ENCODE measurements at regions not wholly inside any gene's neighbourhood (a gene's known extent, or its start where the extent isn't known, plus 50 kb on each side); places are given as distances from the start of the nearest gene placed in this dataset.

DNA sequence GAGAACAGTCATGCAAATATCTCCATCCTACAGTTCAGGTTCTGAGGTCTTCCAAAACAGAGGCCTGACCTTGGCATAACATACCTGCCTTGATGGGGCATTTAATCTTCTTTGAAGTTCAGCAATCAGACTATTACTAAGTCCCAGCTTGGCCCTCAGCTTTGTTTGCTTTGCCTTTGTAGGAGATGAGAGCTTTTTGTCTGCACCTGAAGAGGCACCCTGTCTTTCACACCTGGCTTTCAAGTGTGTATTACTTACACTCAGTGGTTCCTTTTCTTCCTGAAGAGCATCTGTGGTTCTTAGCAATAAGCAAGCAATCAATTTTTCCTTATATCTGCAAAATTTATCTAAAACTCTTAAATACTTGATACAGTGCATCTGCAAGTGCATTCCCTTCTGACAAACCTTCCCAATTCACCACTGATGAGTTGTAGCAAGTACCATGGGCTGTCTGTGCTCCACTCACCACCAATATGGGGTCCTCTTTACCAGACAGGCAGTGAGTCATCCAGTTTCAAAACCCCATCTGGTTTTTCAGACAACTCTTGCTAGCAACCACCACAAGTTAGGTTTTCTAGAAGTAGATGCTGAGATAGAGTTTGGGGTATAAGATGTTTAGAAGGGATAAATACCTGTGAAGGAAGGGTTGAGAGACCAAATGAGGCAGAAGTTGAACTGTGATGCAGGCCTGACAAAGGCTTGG lies 100.2 kb downstream of the HINT1 start:
- no peak for TF ChIP-seq POLR2AphosphoS5 (IDR thresholded peaks at IDR 0.05; ENCODE audit: low read depth, low read length)
- TF ChIP-seq, protein P1, sequence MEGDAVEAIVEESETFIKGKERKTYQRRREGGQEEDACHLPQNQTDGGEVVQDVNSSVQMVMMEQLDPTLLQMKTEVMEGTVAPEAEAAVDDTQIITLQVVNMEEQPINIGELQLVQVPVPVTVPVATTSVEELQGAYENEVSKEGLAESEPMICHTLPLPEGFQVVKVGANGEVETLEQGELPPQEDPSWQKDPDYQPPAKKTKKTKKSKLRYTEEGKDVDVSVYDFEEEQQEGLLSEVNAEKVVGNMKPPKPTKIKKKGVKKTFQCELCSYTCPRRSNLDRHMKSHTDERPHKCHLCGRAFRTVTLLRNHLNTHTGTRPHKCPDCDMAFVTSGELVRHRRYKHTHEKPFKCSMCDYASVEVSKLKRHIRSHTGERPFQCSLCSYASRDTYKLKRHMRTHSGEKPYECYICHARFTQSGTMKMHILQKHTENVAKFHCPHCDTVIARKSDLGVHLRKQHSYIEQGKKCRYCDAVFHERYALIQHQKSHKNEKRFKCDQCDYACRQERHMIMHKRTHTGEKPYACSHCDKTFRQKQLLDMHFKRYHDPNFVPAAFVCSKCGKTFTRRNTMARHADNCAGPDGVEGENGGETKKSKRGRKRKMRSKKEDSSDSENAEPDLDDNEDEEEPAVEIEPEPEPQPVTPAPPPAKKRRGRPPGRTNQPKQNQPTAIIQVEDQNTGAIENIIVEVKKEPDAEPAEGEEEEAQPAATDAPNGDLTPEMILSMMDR (IDR thresholded peaks at IDR 0.05 in 2 of 3, conservative IDR thresholded peaks at IDR 0.05 in 1 of 3; ENCODE audit: borderline replicate concordance in 1 of 3, insufficient read depth in 1 of 3, low read depth in 2 of 3, low read length in 2 of 3): no peak
- TF ChIP-seq YY1 (IDR thresholded peaks at IDR 0.05; ENCODE audit: extremely low read depth, insufficient replicate concordance, low read depth, low read length): no peak
- TF ChIP-seq EZH2 (IDR thresholded peaks at IDR 0.05): no peak
- TF ChIP-seq SIN3A (IDR thresholded peaks at IDR 0.05; ENCODE audit: low read depth): no peak
- TF ChIP-seq, protein P2, sequence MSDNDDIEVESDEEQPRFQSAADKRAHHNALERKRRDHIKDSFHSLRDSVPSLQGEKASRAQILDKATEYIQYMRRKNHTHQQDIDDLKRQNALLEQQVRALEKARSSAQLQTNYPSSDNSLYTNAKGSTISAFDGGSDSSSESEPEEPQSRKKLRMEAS (IDR thresholded peaks at IDR 0.05): no peak
- TF ChIP-seq, protein P3, sequence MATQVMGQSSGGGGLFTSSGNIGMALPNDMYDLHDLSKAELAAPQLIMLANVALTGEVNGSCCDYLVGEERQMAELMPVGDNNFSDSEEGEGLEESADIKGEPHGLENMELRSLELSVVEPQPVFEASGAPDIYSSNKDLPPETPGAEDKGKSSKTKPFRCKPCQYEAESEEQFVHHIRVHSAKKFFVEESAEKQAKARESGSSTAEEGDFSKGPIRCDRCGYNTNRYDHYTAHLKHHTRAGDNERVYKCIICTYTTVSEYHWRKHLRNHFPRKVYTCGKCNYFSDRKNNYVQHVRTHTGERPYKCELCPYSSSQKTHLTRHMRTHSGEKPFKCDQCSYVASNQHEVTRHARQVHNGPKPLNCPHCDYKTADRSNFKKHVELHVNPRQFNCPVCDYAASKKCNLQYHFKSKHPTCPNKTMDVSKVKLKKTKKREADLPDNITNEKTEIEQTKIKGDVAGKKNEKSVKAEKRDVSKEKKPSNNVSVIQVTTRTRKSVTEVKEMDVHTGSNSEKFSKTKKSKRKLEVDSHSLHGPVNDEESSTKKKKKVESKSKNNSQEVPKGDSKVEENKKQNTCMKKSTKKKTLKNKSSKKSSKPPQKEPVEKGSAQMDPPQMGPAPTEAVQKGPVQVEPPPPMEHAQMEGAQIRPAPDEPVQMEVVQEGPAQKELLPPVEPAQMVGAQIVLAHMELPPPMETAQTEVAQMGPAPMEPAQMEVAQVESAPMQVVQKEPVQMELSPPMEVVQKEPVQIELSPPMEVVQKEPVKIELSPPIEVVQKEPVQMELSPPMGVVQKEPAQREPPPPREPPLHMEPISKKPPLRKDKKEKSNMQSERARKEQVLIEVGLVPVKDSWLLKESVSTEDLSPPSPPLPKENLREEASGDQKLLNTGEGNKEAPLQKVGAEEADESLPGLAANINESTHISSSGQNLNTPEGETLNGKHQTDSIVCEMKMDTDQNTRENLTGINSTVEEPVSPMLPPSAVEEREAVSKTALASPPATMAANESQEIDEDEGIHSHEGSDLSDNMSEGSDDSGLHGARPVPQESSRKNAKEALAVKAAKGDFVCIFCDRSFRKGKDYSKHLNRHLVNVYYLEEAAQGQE (IDR thresholded peaks at IDR 0.05; ENCODE audit: low read depth): no peak
- TF ChIP-seq ZFX (IDR thresholded peaks at IDR 0.05): no peak
- TF ChIP-seq POLR2A (IDR thresholded peaks at IDR 0.05; ENCODE audit: borderline replicate concordance, extremely low read depth, insufficient read depth, insufficient read length): no peak
- no peak for TF ChIP-seq ZNF274 (IDR thresholded peaks at IDR 0.05; ENCODE audit: low read depth, low read length)

All from HCT116 (cell line).